T-cell (primary cell): ENCODE measurements at regions not wholly inside any gene's neighbourhood (a gene's known extent, or its start where the extent isn't known, plus 50 kb on each side); places are given as distances from the start of the nearest gene placed in this dataset.
"Not testable (repeated sequence)": the region's sequence is repeated elsewhere in the genome, so short reads cannot be mapped to it uniquely, and the experiment has no call there.

ENCODE experiments used
- ATAC-seq, 4 experiments: fragments of 200-7000 bp in 3 of 4; fragments of 150-1000 bp in 1 of 4; cut with Tn5 transposase; replicated peaks in 1 of 4; 1 replicate in 3 of 4; 2 replicates in 1 of 4; pipeline ENCODE4 v1.10.0; 2021; ENCODE audit warnings: moderate library complexity in 3 of 4, mild to moderate bottlenecking in 2 of 4, moderate number of reproducible peaks in 1 of 4
- CTCF ChIA-PET, 2 donors: fragments of 300-600 bp; sonication (Branson Sonifier 250); formaldehyde crosslinking; loops; one replicate each; lab custom pipeline; 2022; ENCODE audit warnings: antibody characterized with exemption in 2 of 2; lab: Charles Lee
- POLR2A ChIA-PET, 2 donors: fragments of 300-600 bp; sonication (Branson Sonifier 250); formaldehyde crosslinking; loops; one replicate each; lab custom pipeline; 2022; ENCODE audit warnings: antibody characterized with exemption in 2 of 2; lab: Charles Lee
- DNase-seq, 35 experiments: peaks; one replicate each; pipeline versions ENCODE4 v3.0.0 to v3.0.0-alpha.2; 2013 to 2023
- H3K27ac ChIP-seq: one replicate; pipeline ENCODE4 v1.5.1; 2013; ENCODE audit warnings: low read length
- H3K27me3 ChIP-seq, 2 experiments: replicated peaks in 1 of 2; 1 replicate in 1 of 2; 2 replicates in 1 of 2; pipeline versions ENCODE4 v1.6.1 to v1.7.0; 2013; ENCODE audit warnings: low read length in 1 of 2, mixed read lengths in 1 of 2; ENCODE audit not compliant: control insufficient read depth in 2 of 2, insufficient read depth in 2 of 2; ENCODE audit errors: extremely low read depth in 1 of 2
- H3K36me3 ChIP-seq, 2 donors: 1 replicate in 1 of 2; 2 replicates in 1 of 2; pipeline versions ENCODE4 v1.6.1 to v1.7.0; 2013; ENCODE audit warnings: low read length in 1 of 2; ENCODE audit not compliant: control insufficient read depth in 2 of 2, insufficient read depth in 1 of 2; ENCODE audit errors: extremely low read depth in 1 of 2
- H3K4me1 ChIP-seq, 2 experiments: 1 replicate in 1 of 2; 2 replicates in 1 of 2; pipeline versions ENCODE4 v1.6.1 to v1.7.0; 2013; ENCODE audit warnings: low read length in 2 of 2, mixed read lengths in 1 of 2; ENCODE audit not compliant: insufficient read depth in 2 of 2, control insufficient read depth in 1 of 2; ENCODE audit errors: extremely low read depth in 1 of 2
- H3K4me3 ChIP-seq, 2 donors: 1 replicate in 1 of 2; 2 replicates in 1 of 2; pipeline versions ENCODE4 v1.5.1 to v1.7.0; 2013; ENCODE audit warnings: mild to moderate bottlenecking in 2 of 2, low read length in 1 of 2, moderate library complexity in 1 of 2; ENCODE audit not compliant: control insufficient read depth in 1 of 2; ENCODE audit errors: extremely low read depth in 1 of 2
- H3K9me3 ChIP-seq: 2 replicates; pipeline ENCODE4 v1.7.0; 2013
- H3K27ac Mint-ChIP-seq, 2 donors: one replicate each; pipeline ENCODE4 v1.8.0; 2020 to 2021; ENCODE audit warnings: mild to moderate bottlenecking in 2 of 2, mixed read lengths in 2 of 2
- H3K27me3 Mint-ChIP-seq, 2 donors: one replicate each; pipeline ENCODE4 v1.8.0; 2021 to 2022; ENCODE audit warnings: mixed read lengths in 2 of 2
- H3K36me3 Mint-ChIP-seq: one replicate; pipeline ENCODE4 v1.8.0; 2021; ENCODE audit warnings: mixed read lengths
- H3K4me1 Mint-ChIP-seq, 3 donors: one replicate each; pipeline ENCODE4 v1.8.0; 2020 to 2022; ENCODE audit warnings: mixed read lengths in 3 of 3, mild to moderate bottlenecking in 1 of 3
- H3K4me3 Mint-ChIP-seq, 3 donors: one replicate each; pipeline ENCODE4 v1.8.0; 2020 to 2022; ENCODE audit warnings: mild to moderate bottlenecking in 3 of 3, mixed read lengths in 3 of 3, moderate library complexity in 3 of 3
- H3K9me3 Mint-ChIP-seq, 3 donors: one replicate each; pipeline ENCODE4 v1.8.0; 2020 to 2022; ENCODE audit warnings: mixed read lengths in 3 of 3
- WGBS: methylation state at CpG from one replicate; pipeline ENCODE4 v1.1.5; 2013; ENCODE audit warnings: missing lambda C conversion rate; ENCODE audit not compliant: insufficient coverage; 5-methylcytosine and 5-hydroxymethylcytosine counted together

DNA sequence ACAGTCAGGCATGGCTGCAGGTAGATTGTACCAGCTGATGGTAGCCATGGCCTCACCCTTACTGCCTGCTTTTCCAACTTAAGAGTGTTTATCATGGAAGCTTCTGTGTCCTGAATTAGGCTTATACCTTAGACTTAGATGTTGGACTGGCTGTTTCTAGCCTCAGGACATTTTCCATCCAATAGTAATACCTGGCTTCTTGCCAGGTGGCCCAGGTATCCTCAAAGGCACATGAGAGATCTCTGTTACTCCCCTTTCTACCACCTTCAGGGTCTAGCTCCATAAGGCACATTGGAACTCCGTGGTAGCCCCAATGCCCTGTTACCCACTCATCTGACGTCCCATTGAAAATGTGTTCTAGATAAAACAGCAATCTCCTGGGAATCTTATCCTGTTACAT lies 407.5 kb downstream of the SPRY2 start:
- CTCF ChIA-PET: interaction anchor here in 1 of 2 donors (0.6 kb wide), 2 partner anchors 22 to 509 kb away, joined by 3 to 6 read pairs; no protein-coding TSS in a partner anchor

DNA sequence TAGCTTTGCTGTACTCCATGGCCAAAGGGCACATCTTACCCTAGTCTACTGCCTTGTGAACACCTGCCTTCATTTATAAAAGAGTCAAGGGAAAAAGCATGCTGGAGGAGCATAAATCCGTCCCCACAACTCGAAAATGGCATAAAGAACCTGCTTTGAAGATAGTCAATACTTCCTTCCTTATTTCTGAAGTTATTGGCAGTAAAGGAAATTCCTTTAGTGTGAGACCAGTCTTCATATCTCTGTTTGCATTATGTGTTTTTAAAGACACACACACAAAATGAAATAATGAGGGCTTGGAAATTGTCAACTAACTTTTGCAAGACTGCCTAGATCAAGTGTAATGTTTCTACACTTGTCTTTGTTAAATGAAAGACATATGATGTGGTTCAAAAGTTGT lies 408.4 kb downstream of the SPRY2 start:
- no peaks in the 10 kb centered on the region for H3K36me3 Mint-ChIP-seq
- no CpG with 5 or more reads among the region's 2 CpGs for WGBS
- no peak overlapping the region for H3K27ac Mint-ChIP-seq
- Histone ChIP-seq H3K36me3 (no peaks in the 10 kb centered on the region), H3K27ac (no peak overlapping the region), H3K4me1 (no peaks in the 10 kb centered on the region), H3K27me3 (no peaks in the 10 kb centered on the region), H3K9me3 (no peaks in the 10 kb centered on the region), H3K4me3 (no peak overlapping the region)
- H3K4me3 Mint-ChIP-seq: no peak overlapping the region
- peaks cover 0 to 4% (median 3%) of the 10 kb centered on the region in 3 donors for H3K9me3 Mint-ChIP-seq
- DNase-seq (no peak), ATAC-seq (no peak)
- no peaks in the 10 kb centered on the region for H3K27me3 Mint-ChIP-seq
- ChIA-PET CTCF (no interaction called here), POLR2A (interaction anchor here in 1 of 2 donors (0.7 kb wide), 1 partner anchor 209 kb away, joined by 3 read pairs; no protein-coding TSS in a partner anchor)
- H3K4me1 Mint-ChIP-seq: no peaks in the 10 kb centered on the region

More for the DNA sequence above, 407.5 kb downstream of the SPRY2 start:
- H3K4me3 ChIP-seq: no peak overlapping the region
- Mint-ChIP-seq H3K27ac (no peak overlapping the region), H3K4me3 (no peak overlapping the region), H3K9me3 (peaks cover 0 to 4% (median 3%) of the 10 kb centered on the region in 3 donors), H3K4me1 (no peaks in the 10 kb centered on the region), H3K36me3 (no peaks in the 10 kb centered on the region), H3K27me3 (no peaks in the 10 kb centered on the region)
- no peaks in the 10 kb centered on the region for H3K27me3 ChIP-seq
- POLR2A ChIA-PET: no interaction called here
- no peaks in the 10 kb centered on the region for H3K36me3 ChIP-seq
- H3K27ac ChIP-seq: no peak overlapping the region
- H3K9me3 ChIP-seq: no peaks in the 10 kb centered on the region
- DNase-seq (no peak), ATAC-seq (no peak)
- no CpG with 5 or more reads among the region's 2 CpGs for WGBS
- H3K4me1 ChIP-seq: no peaks in the 10 kb centered on the region

DNA sequence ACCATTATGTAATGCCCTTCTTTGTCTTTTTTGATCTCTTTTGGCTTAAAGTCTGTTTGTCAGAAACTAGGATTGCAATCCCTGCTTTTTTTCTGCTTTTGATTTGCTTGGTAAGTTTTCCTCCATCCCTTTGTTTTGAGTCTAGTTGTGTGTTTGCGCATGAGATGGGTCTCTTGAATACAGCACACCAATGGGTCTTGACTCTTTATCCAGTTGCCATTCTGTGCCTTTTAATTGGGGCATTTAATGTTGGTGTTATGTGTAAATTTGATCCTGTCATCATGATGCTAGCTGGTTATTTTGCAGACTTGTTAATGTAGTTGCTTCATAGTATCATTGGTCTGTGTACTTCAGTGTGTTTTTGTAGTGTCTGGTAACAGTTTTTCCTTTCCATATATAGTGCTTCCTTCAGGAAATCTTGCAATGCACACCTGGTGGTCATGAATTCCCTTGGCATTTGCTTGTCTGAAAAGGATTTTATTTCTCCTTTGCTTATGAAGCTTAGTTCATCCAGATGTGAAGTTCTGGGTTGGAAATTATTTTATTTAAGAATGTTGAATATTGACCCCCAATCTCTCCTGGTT lies 416.9 kb downstream of the SPRY2 start:
- CTCF ChIA-PET, DNase-seq, H3K4me3 Mint-ChIP-seq, H3K36me3 Mint-ChIP-seq, H3K4me1 ChIP-seq, H3K4me3 ChIP-seq, H3K9me3 ChIP-seq, H3K36me3 ChIP-seq, ATAC-seq, POLR2A ChIA-PET, H3K4me1 Mint-ChIP-seq, H3K27me3 ChIP-seq, H3K27me3 Mint-ChIP-seq, H3K27ac Mint-ChIP-seq, H3K27ac ChIP-seq: not testable (repeated sequence)
- WGBS: 100% methylated on average over 1 of the region's 1 CpG
- peaks cover 15 to 39% (median 17%) of the 10 kb centered on the region in 3 donors for H3K9me3 Mint-ChIP-seq

DNA sequence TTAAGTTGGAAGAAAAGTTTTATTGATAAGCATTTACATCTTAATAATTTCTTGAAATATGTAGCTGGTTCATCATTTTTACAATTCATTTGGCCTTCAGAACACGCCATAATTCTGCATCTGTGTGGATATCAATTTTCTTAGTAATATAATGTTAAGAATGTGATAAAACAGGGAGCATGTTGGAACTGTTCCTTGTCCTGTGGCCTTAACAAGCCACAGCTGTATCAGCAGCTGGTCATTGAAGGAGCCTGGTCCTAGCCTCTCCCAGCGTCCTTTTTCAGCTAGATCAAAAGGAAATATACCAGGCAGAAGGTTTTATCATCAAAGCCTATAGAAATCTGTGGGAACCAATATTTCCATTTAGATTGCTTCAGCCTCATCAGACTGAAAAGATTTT lies 421.8 kb downstream of the SPRY2 start:
- Histone ChIP-seq H3K4me1 (no peaks in the 10 kb centered on the region), H3K9me3 (no peaks in the 10 kb centered on the region), H3K27ac (no peak overlapping the region), H3K4me3 (no peak overlapping the region), H3K27me3 (no peaks in the 10 kb centered on the region), H3K36me3 (no peaks in the 10 kb centered on the region)
- Mint-ChIP-seq H3K9me3 (peaks cover 6 to 20% (median 10%) of the 10 kb centered on the region in 3 donors), H3K27ac (no peak overlapping the region), H3K27me3 (no peaks in the 10 kb centered on the region), H3K4me1 (no peaks in the 10 kb centered on the region), H3K4me3 (no peak overlapping the region), H3K36me3 (no peaks in the 10 kb centered on the region)
- DNase-seq (no peak), ATAC-seq (no peak)
- CTCF ChIA-PET: no interaction called here
- POLR2A ChIA-PET: interaction anchor here in 1 of 2 donors (0.6 kb wide), 1 partner anchor 163 kb away, joined by 3 read pairs; no protein-coding TSS in a partner anchor
- WGBS: no CpG with 5 or more reads among the region's 2 CpGs

DNA sequence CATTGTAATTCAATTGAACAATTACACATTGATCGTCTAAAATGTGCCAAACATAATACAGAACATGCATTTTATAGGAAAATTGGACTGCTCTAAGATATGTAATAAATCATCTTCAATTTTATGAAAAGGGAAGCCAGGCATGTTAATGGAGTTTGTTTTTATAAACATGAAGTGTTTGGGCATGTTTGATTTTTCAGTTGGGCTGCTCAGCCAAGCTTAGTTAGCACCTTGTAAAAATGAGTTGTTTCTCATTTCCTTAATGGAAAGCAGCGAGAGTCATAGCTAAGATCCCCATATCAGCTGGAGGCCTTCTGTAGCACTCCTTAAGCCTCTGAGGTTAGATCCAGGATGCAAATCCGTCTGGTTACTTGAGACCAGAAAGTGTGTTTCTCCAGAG lies 422.3 kb downstream of the SPRY2 start:
- CTCF ChIA-PET: no interaction called here
- no peaks in the 10 kb centered on the region for H3K4me1 ChIP-seq
- WGBS: 50% methylated on average over 1 of the region's 3 CpGs
- Mint-ChIP-seq H3K4me1 (no peaks in the 10 kb centered on the region), H3K4me3 (no peak overlapping the region), H3K27ac (no peak overlapping the region), H3K36me3 (no peaks in the 10 kb centered on the region), H3K27me3 (no peaks in the 10 kb centered on the region), H3K9me3 (peaks cover 6 to 15% (median 10%) of the 10 kb centered on the region in 3 donors)
- no peak overlapping the region for H3K4me3 ChIP-seq
- DNase-seq (no peak), ATAC-seq (no peak)
- no peaks in the 10 kb centered on the region for H3K36me3 ChIP-seq
- no peaks in the 10 kb centered on the region for H3K27me3 ChIP-seq
- H3K27ac ChIP-seq: no peak overlapping the region
- H3K9me3 ChIP-seq: no peaks in the 10 kb centered on the region
- POLR2A ChIA-PET: no interaction called here

DNA sequence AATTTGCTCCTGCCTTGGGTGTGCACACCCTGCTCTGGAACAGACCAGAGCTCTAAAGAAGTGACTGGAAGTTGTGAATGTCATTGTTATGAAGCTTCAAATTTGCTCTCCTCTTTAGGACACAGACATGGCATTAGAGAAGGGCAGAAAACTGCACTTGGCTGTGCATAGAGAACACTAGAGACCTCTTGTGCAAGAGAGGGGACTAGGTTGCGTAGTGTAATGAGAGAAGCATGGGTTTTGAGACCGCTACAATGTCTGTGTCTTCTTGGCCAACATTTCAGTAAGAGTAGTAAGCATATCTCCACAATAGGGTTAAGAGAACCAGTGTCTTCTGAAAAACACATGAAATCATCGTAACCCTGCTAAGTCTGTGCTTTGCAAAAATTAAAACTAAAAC lies 423.3 kb downstream of the SPRY2 start:
- no peaks in the 10 kb centered on the region for H3K27me3 Mint-ChIP-seq
- H3K27ac ChIP-seq: no peak overlapping the region
- H3K9me3 ChIP-seq: no peaks in the 10 kb centered on the region
- H3K4me1 ChIP-seq: no peaks in the 10 kb centered on the region
- H3K27me3 ChIP-seq: no peaks in the 10 kb centered on the region
- peaks cover 2 to 6% (median 5%) of the 10 kb centered on the region in 3 donors for H3K9me3 Mint-ChIP-seq
- H3K36me3 ChIP-seq: no peaks in the 10 kb centered on the region
- H3K4me3 ChIP-seq: no peak overlapping the region
- DNase-seq (no peak), ATAC-seq (no peak)
- ChIA-PET CTCF (no interaction called here), POLR2A (no interaction called here)
- no peak overlapping the region for H3K27ac Mint-ChIP-seq
- no peaks in the 10 kb centered on the region for H3K4me1 Mint-ChIP-seq
- no peaks in the 10 kb centered on the region for H3K36me3 Mint-ChIP-seq
- no peak overlapping the region for H3K4me3 Mint-ChIP-seq
- 80% methylated on average over 1 of the region's 3 CpGs for WGBS
